HG03439 (cell line): ENCODE measurements at regions not wholly inside any gene's neighbourhood (a gene's known extent, or its start where the extent isn't known, plus 50 kb on each side); places are given as distances from the start of the nearest gene placed in this dataset.

Experiments
- ATAC-seq: cut with Tn5 transposase; IDR thresholded peaks from one replicate; pipeline ENCODE4 v1.9.1; 2021; ENCODE audit warnings: mild to moderate bottlenecking, moderate library complexity; ENCODE audit not compliant: unreplicated experiment

- ATAC-seq = no peak
These were observed 161.8 kb upstream of the DCN start for GRCh38 chr12:91344408-91344807.

- ATAC-seq = no peak
These were observed 160.4 kb upstream of the DCN start for GRCh38 chr12:91343010-91343409.

DNA sequence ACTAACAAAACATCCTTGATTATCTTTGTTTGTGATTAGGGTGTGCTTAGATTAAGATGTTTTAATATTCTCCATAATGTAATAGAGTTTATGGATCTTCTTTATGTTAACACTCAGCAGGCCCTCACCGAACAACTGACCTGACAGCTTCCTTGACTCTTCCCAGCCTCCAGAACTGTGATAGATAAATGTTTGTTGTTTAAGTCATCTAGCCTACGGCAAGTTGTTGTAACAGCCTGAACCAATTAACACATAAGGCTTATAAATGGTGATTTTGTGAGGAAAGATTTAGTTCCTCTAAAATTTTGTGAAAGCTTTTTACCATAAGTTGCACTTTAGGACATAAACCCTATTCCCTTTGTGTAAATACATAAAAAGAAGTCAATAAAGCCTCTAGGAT lies 156.5 kb upstream of the DCN start:
- no peak for ATAC-seq

DNA sequence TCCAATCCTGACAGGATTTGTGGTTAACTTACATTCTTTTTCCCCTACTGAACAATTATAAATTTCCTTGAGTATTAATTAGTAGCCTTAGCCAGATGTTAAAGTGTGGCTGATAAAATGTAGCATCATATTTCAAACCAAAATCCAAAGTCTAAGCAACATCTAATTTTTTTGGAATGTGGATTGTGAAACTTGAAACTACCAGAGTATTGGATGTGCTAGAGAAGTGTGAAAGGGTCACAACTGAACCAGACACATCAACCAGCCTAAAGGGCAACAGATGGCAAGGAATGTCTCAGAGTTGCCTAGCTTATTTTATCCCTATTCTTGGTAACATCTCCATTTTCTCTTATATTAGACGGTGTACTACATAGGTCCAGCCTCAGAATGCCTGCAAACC lies 153.1 kb upstream of the DCN start:
- ATAC-seq = no peak

- ATAC-seq = no peak
These were observed 151.3 kb upstream of the DCN start for GRCh38 chr12:91333966-91334365.

GRCh38 chr12:91332302-91332701 lies 149.7 kb upstream of the DCN start:
- no peak for ATAC-seq

- ATAC-seq = no peak
These were observed 148.8 kb upstream of the DCN start for GRCh38 chr12:91331371-91331770.

DNA sequence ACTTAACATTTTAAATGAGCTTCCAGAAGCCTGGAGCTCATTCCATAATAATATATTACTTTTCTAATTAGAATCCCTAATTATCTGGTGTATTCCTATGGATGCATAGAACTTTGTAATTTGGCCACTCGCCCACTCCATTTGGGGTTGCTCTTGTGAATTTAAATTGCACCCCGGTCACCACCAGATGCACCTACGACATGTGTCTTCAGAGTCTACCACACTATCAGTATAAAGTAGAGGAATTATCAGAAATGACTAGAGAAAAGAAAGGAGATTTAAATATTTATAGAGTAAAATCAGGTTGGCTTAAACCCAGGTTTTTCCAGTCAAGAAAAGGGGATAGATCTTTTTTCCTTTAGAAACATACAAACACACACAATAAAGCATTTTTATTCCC lies 145.8 kb upstream of the DCN start:
- ATAC-seq = no peak

DNA sequence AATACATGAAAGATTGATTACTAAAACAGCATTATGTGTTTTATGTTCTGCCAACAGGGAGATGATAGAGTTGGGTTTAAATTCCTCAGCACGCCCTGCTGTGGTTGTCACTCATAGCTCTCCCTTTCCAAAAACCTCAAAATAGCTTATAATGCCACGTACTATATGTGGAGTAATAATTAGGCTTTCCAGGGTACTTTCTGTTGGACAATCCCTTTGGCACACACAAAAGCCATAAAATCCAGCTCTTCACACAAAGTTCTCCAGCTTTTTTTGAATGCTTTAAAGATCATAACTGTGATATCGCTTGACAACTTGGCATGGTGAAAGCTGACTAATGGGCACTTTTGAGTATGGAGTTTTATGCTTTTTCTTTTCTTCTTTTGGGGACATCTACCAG lies 145.3 kb upstream of the DCN start:
- ATAC-seq = no peak

DNA sequence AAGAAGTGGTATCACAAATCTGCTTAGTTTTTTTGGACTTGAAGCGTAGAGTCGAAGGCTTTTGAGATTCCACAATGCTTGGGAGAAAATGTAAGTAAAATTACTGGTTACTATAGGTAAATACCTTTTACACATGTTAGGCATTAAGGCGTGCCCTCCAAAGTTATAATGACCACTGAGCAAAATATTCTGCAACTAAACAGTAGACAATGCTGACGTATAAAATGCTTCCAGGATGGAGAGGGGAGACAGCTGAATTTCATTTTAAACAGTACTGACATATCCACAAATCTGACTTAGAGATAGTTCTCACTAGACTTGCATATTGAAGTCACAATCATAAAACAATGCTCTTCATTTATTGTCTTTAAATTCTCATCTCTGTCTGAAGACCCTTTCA lies 144.5 kb upstream of the DCN start:
- no peak for ATAC-seq

DNA sequence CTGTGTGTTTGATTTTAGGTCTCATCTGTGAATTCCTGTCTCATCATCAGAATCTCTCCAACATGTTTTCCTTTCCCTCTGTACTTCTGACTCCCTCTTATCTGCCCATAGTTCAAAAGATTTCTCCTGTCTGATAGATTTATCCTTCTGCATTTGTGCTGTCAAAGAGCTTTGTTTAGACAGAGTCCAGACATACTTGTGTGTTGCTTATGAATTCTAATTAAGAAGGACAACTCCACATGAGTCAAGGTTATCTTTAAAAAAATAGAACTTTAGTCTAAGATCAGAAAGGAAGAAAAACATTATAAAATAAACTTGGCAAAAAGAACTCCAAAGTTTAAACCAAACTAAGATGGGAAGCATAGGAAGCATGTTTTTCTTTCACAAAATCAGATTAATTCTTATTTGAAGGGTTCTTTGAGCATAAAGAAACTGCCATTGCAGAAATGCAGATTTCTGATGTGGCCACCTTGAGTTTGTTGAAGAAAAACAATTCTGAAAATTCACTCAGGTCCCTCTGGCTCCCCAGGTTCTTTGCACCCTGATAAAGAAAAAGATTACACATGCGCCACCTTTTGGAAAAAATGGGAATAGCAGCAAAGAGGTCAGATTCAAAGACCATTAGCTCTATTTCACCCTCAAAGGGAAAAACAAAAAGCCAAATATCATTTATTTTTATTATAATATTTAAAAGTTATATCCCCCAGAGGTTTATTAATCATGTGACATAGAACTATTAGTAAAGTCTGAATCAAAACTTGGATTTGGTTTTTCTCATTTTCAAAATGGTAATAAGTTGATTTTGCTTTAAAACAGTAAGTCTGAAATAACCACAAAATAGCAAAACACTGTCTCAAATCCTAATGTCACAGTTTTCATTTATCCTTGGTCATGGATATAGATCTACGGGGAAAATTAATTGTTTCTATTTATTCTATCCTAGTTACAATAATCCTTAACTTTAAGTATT lies 143.7 kb upstream of the DCN start:
- no peak for ATAC-seq

- no peak for ATAC-seq
These were observed 138.4 kb upstream of the DCN start for GRCh38 chr12:91320999-91321398.

DNA sequence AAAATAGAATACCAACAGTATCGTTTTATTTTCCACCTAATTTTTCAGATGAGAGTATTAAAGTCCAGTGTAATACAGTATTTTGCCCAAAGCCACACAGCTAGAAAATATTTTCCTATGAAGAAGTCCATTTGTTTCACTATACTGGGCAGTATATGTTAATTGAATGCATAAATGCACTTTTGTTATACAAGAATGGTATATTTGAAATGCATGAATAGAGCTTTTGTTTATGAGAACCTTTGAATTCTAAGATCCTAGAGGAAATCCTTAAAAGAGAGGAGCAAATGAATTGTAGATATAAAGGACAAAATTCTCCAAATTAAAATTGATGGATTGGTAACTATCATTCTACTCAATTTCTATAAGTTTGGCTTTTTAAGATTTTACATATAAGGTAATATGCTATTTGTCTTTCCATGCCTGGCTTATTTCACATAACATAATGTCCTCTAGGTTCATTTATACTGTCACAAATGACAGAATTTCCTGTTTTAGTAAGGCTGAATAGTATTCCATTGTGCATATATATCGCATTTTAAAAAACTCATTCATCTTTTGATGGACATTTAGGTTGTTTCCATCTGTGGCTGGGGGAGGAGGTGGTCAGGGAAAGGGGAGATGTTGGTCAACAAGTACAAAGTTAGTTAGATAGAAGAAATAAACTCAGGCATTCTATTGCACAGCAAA lies 136.6 kb upstream of the DCN start:
- ATAC-seq = no peak

- ATAC-seq = no peak
These were observed 134.7 kb upstream of the DCN start for GRCh38 chr12:91317306-91317705.

DNA sequence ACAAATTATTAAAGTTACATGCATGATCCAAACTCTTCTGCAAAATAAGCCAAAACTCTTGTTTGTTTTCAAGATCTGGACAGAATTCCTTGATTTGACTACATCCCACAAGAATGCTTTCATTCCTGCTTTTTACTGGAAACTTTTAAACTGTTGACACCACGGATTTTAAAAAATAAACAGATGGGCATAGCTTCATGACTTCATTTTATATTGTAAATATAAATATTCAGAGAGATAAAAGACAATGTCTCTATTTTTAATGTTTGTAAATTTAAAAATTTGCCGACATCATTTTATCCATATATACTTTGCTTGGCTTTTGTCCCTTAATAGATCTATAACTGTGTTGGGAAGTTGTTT lies 134.3 kb upstream of the DCN start:
- ATAC-seq = no peak

DNA sequence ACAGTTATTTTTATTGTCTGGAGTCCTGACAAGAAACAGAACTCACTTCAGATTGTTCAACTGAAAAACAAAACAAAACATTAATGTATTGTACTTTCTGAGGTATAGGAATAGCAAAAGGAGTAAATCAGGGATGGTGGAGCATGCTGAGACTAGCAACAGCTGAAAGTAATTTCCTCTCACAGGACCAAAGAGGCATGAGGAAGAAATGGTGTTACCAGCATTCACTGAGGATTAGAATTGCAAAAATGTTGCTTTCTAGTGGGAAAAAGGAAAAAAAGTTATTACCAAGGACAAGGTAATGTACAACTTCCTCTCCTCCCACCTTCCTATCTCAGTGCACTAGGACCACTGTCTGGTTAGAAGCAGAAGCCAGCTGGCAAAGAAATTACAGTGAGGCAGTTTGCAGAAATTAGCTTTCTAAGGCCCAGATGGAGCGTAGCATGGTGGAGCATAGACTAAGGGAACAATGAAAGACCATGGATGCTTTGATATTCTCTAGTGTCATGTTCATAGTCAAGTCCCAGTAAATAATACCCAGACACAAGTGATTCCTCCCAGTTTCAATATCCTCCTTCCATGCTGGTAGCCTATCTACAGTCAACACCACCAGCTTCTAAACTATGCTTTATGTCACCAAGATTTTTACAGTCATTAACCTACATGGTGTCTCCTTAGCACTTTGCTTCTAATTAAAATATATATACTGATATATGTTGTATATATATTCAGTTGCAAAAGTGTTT lies 133.7 kb upstream of the DCN start:
- no peak for ATAC-seq

GRCh38 chr12:91311081-91311480 lies 128.5 kb upstream of the DCN start:
- no peak for ATAC-seq

- no peak for ATAC-seq
These were observed 126.8 kb upstream of the DCN start for GRCh38 chr12:91309450-91309849.

- no peak for ATAC-seq
These were observed 125.5 kb upstream of the DCN start for GRCh38 chr12:91307957-91308670.

DNA sequence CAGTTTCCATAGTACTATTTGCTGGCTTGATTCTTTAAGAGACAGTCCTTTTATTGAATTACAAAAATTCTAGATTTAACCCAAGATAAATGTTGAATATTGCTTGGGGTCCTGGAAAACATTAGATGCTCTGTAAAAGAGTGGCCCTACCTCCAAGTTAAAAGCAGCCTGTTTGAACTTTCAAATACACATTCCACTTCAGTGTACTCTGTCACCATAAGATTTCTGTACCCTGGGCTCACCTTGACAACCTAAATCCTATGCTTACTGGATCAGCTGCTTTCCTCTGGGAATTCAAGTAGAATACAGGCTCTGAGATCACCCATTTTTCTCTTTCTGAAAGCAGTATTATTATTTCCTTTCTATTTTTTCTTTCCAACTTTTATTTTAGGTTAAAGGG lies 107.7 kb upstream of the DCN start:
- no peak for ATAC-seq

DNA sequence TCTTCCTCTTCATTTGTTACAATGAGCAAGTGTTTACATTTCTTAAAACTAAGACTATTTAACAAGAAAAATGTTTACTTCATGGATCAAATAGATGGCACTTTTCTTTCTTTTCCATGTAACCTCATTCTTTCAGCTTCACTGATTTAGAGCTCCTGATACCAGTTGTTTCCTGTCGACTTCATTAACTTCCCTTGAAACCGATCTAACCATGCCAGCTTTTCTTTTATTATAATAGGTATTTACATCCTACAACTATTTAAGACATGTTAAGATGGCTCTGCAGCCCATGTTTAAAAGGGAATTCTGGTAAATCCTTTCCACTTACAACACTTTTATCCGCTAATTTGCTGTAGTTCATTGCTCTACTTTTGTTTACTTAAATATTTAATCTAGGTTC lies 107.3 kb upstream of the DCN start:
- no peak for ATAC-seq
